ENCODE measurements at regions not wholly inside any gene's neighbourhood (a gene's known extent, or its start where the extent isn't known, plus 50 kb on each side); places are given as distances from the start of the nearest gene placed in this dataset.
"Not testable (repeated sequence)": the region's sequence is repeated elsewhere in the genome, so short reads cannot be mapped to it uniquely, and the experiment has no call there.

GRCh38 chr2:8107621-8108378 is 574.1 kb upstream of the ID2 start:
- no peak for DNase-seq

GRCh38 chr2:8110716-8111115 is 571.1 kb upstream of the ID2 start:
- DNase-seq: no peak

GRCh38 chr2:8111193-8111592 is 570.7 kb upstream of the ID2 start:
- no peak for DNase-seq

- DNase-seq: no peak
Observed at GRCh38 chr2:8115456-8115855, 566.4 kb upstream of the ID2 start.

GRCh38 chr2:8115966-8116365 is 565.9 kb upstream of the ID2 start:
- no peak for DNase-seq

- no peak for DNase-seq
Observed at GRCh38 chr2:8116661-8117060, 565.2 kb upstream of the ID2 start.

GRCh38 chr2:8118940-8119781 is 562.7 kb upstream of the ID2 start:
- DNase-seq: no peak

GRCh38 chr2:8119782-8120505 is 561.9 kb upstream of the ID2 start:
- DNase-seq: peak in 1 of 2 experiments; percentile 6

- no peak for DNase-seq
Observed at GRCh38 chr2:8120506-8120860, 561.4 kb upstream of the ID2 start.

- DNase-seq: no peak
Observed at GRCh38 chr2:8121022-8121825, 560.6 kb upstream of the ID2 start.

GRCh38 chr2:8121826-8122513 is 559.9 kb upstream of the ID2 start:
- no peak for DNase-seq

- no peak for DNase-seq
Observed at GRCh38 chr2:8122520-8122919, 559.3 kb upstream of the ID2 start.

GRCh38 chr2:8123464-8123863 is 558.4 kb upstream of the ID2 start:
- no peak for DNase-seq

GRCh38 chr2:8125741-8126711 is 555.8 kb upstream of the ID2 start:
- no peak for DNase-seq

- no peak for DNase-seq
Observed at GRCh38 chr2:8126783-8127182, 555.1 kb upstream of the ID2 start.

- not testable (repeated sequence) for DNase-seq
Observed at GRCh38 chr2:8131423-8131822, 550.4 kb upstream of the ID2 start.

GRCh38 chr2:8132351-8132831 is 549.5 kb upstream of the ID2 start:
- DNase-seq: no peak

GRCh38 chr2:8132879-8133278 is 549.0 kb upstream of the ID2 start:
- no peak for DNase-seq

- no peak for DNase-seq
Observed at GRCh38 chr2:8133363-8133762, 548.5 kb upstream of the ID2 start.

- DNase-seq: no peak
Observed at GRCh38 chr2:8133913-8134472, 547.9 kb upstream of the ID2 start.

Data from activated CD4-positive, alpha-beta T cell treated with anti-CD3 and anti-CD28 coated beads, Interleukin-2, amount 50 U/mL, for 48 hours (primary cell).